HG03039 (cell line): ENCODE measurements at regions not wholly inside any gene's neighbourhood (a gene's known extent, or its start where the extent isn't known, plus 50 kb on each side); places are given as distances from the start of the nearest gene placed in this dataset.
"Not testable (repeated sequence)": the region's sequence is repeated elsewhere in the genome, so short reads cannot be mapped to it uniquely, and the experiment has no call there.

Experiments
- ATAC-seq: cut with Tn5 transposase; IDR thresholded peaks from one replicate; pipeline ENCODE4 v1.9.1; 2021; ENCODE audit warnings: mild to moderate bottlenecking, moderate library complexity; ENCODE audit not compliant: unreplicated experiment

DNA sequence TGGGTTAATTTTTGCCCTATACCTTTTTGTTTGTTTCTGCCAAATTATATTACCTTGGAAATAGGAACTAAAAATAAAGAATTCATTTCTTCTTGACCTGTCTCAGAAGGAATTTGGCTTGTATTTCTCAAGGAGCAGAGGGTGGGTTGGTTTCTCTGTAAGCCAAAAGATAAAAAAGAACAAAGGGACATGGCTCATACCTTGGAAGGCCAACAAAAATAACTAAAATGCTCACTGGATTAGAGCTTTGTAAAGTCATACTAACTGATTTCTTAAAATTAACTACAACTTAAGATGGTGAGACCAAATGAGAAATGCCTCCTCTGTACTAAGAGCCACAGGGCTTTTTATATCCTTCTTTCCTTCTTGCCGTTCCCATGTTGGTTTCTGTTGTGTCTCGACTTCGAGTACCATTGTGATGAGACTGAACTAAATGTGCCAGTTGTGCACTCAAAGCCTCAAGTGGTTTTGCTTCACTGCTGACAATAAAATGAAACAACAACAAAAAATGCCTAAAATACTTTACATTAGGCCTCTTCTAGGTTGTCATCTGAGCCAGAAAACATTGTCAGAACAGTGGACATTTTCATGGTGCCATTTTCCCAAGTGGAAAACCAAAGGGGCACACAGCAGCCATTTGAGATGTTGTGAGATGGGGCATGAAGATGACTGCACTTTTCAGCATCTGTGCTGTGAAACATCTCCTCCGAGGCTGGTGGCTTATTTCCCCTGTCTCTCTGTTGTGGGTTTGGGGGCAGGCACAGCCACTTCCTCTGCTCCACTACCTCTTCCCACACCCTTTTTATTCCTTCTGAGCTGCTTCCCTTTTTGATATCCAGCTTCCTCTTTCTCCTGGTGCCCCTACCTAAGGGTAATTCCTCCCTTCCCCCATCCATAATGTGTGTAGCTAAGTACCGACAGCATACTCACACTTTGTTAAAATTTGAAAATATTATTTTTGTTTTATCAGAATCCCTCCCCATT, 51.8 kb upstream of the AGR3 start:
- ATAC-seq = no peak

DNA sequence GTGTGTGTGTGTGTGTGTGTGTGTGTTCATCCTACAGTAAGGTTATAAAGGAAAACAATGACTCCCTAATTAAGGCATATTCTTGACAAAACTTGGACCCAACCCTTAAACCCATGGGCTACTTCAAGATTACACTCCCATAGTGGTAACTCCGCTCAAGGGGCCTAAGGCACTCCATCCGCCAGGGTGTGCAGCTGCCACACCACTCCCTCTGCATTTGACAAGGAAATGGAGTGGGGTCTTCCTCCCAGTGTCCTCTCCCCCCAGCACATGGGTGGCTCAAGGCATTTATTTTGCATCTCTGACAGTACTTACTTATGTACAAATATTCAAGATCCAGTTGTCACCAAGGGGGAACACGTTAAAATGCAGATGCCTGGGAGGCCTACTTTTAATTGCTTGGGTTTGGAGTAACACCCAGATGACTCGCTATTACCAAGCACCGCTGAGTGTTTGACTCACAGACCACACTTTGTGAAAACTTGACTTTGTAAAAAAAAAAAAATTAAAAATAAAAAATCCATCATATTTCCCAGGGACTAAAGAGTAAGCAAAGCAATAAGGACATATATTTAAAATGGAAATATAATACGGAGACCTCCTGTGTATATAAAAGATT, 53.0 kb upstream of the AGR3 start:
- ATAC-seq = no peak

DNA sequence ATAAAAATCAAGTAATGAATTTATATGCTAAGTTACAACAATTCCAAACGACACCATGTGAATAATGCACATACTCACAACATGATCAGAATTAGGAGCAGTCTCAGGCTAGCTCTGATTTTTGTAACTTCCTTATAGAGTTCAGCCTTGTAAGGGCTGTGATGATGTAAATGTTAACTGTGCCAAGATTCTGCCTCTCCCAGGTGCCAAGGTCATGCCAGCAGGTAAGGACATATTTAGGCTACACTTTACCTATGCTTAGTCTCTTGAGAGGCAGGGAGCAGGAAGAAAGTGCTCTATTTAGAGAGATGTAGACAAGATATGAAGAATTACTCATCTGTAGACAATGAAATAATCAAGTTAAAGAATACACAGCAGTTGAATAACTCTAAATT, 53.6 kb upstream of the AGR3 start:
- no peak for ATAC-seq

DNA sequence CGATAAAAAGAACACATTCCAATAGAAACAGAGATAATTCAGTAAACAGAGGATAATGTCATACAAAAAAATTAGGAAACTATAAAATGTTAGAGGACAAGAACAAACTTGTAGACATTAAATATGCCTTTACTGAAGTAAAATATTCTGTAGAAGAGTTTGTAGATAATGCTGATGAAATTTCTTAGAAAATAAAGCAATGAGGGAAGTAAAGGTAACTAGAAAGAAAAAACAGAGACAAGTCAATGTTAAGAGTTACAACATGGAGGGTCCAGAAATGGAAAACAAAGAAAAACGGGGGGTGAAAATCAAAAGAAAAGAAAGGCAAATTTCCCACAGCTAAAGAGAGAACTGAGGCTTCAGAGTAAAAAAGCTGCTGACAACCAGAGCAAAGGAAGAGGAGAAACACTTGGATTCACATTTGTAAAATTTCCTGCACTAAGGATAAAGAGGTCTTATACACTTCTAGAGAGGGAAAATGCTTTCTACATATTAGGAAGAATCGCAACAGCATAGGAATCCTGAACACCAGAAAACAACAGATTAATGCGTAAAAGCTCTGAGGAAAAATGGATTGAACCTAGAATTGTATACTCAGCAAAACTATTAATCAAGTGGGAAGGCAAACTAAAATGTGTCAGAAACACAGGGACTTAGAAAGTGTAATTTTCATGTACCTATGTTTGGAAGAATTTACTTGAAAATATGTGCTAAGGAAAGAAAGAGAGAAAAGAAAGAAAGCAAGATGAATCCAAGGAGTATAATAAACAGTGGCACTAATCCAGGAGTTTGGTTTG, 55.0 kb upstream of the AGR3 start:
- ATAC-seq = no peak

GRCh38 chr7:16939161-16939560, 57.4 kb upstream of the AGR3 start:
- ATAC-seq = no peak

- no peak for ATAC-seq
Observed at GRCh38 chr7:16940776-16941175, 59.0 kb upstream of the AGR3 start.

DNA sequence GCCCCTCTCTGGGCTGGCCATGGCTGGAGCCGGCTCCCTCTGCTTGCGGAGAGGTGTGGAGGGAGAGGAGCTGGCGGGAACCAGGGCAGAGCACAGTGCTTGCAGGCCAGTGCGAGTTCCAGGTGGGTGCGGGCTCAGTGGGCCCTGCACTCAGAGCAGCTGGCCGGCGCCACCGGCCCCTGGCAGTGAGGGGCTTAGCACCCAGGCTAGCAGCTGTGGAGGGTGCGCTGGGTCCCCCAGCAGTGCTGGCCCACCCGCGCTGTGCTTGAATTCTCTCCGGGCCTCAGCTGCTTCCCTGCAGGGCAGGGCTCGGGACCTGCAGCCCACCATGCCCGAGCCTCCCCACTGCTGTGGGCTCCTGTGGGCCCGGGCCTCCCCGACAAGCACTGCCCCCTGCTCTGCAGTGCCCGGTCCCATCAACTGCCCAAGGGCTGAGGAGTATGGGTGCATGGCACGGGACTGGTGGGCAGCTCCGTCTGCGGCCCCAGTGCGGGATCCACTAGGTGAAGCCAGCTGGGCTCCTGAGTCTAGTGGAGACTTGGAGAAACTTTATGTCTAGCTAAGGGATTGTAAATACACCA, 61.2 kb upstream of the AGR3 start:
- no peak for ATAC-seq

DNA sequence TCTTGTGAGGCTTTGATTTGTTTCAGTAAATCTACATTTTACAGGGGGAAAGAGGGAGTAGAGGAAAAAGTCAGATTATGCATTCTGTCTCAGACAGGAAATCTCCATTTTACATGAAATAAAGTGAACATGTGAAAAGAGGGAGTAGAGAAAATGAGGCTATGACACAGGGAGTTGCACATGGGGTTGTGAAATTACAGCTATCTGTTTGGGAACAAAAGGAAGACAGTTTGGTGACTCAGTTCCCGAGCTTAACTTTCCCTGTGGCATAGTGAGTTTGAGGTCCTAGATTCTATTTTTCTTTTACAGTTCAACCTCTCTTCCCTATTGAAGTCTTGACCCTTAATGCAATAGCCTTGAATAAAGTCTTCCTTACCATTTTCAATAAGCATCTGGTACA, 63.2 kb upstream of the AGR3 start:
- no peak for ATAC-seq

DNA sequence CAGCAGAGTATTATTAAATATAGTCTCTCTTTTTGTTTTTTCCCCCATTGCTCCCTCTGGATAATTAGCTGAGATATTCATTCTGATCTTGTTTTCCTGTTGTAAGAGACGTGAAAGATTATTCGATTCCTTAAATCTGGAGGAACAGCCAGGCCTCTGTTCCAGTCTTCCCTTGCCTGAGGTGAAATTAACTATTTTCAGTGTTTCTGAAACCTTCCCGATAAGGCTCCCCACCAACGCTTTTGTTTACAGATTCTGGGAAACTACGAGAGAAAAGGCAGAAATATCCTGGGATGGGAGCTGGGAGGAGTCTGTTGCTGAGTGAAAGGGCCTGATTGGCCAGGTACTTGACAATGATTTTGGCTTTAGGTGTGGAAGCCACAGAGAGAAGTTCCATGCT, 63.6 kb upstream of the AGR3 start:
- no peak for ATAC-seq

DNA sequence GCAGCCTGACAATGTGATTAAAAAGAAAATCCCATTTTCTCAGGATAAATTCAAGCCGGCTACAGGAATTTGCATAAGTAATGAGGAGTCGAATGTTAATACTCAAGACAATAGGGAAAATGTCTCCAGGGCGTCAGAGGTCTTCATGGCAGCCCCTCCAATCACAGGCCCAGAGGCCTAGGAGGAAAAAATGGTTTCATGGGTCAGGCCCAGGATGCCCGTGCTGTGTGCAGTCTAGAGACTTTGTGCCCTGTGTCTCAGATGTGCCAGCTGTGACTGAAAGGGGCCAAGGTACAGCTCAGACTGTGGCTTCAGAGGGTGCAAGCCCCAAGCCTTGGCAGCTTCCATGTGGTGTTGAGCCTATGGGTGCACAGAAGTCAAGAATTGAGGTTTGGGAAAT, 66.3 kb upstream of the AGR3 start:
- ATAC-seq = not testable (repeated sequence)

DNA sequence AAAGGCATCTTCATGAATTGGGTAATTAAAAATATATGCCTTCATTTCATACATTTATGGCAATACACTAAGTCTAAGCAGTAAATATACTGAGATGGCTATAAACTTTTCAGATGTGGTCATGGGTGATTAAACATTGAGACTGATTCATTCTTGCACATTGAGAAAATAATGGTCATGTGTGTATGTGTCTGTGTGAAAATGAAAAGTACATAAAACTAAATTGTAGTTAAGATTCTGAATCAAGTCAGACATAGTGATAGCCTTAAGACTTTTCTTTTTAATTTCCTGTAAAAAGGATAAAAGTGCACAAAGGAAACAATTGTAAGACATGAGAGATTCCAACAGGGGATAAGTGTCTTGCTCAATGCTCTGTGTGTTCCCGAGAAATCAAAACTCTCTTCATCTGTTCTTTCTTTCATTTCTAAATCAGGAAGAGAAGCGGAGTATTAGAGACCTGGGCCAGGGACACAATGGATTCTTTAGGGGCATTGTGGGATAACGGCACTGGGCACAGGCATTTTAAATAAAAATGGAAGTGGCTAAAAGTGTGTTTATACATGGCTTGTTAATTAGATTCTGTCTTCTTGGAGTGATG, 69.8 kb upstream of the AGR3 start:
- ATAC-seq = no peak

GRCh38 chr7:16954321-16954720, 72.5 kb upstream of the AGR3 start:
- ATAC-seq = no peak

DNA sequence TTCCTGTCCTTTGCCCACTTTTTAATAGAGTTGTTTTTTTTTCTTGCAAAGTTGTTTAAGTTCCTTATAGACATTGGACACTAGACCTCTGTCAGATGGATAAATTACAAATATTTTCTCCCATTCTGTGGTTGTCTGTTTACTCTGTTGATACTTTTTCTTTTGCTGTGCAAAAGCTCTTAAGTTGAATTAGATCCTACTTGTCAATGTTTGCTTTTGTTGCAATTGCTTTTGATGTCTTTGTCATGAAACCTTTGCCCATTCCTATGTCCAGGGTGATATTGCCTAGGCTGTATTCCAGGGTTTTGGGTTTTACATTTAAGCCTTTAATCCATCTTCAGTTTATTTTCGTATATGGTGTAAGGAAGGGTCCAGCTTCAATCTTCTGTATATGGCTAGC, 76.9 kb upstream of the AGR3 start:
- ATAC-seq = no peak

DNA sequence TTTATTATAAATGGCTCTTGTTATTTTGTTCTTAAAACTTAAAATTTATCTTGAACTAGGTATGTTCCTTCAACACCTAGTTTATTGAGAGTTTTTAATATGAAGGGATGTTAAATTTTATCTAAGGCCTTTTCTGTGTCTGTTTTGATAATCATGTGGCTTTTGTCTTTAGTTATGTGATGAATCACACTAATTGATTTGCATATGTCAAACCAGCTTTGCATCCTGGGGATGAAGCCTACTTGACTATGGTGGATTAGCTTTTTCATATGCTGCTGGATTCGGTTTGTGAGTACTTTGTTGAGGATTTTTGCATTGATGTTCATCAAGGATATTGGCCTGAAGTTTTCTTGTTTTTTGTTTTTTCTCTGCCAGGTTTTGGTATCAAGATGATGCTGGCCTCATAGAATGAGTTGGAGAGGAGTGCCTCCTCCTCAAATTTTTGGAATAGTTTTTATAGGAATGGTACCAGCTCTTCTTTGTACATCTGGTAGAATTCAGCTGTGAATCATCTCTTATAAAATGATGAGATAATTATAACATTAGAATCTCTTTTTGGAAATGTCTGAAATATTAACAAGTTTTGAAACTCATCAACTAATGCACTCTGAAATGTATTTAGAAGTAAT, 78.7 kb upstream of the AGR3 start:
- ATAC-seq = no peak

- no peak for ATAC-seq
Observed at GRCh38 chr7:16961641-16962040, 79.9 kb upstream of the AGR3 start.

DNA sequence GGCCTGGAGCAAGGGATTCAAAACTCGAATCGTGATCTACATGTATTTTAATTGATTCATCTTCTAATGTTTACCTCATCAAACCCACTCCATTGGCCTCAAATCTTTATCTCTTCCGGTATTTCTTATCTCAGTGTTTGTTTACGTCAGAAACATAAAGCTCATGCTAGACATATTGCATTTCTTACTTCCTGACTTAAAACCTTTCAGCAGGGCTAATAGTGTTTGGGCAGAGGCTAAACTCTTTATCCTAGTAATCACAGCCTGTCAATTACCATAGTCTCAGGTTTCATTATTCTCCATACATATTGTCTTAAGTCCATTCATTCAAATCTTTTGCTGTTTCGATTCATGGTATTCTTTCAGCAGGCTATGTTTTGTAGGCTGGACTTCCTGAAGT, 81.3 kb upstream of the AGR3 start:
- ATAC-seq = no peak

DNA sequence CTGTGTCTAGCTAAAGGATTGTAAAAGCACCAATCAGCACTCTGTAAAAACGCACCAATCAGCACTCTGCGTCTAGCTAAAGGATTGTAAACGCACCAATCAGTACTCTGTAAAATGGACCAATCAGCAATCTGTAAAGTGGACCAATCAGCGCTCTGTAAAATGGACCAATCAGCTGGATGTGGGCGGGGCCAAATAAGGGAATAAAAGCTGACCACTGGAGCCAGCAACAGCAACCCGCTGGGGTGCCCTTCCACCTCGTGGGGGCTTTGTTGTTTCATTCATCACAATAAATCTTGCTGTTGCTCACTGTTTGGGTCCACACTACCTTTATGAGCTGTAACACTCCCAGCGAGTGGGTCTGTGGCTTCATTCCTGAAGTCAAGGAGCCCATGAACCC, 83.9 kb upstream of the AGR3 start:
- ATAC-seq = not testable (repeated sequence)

GRCh38 chr7:16967300-16967811, 85.6 kb upstream of the AGR3 start:
- no peak for ATAC-seq

- ATAC-seq = no peak
Observed at GRCh38 chr7:16970732-16971482, 89.1 kb upstream of the AGR3 start.
